C4-2B (cell line): ENCODE measurements at regions not wholly inside any gene's neighbourhood (a gene's known extent, or its start where the extent isn't known, plus 50 kb on each side); places are given as distances from the start of the nearest gene placed in this dataset.

Experiments
- CTCF ChIP-seq: fragments of 450-650 bp; conservative IDR thresholded peaks from 2 replicates; pipeline ENCODE4 v1.5.1; 2017; ENCODE audit warnings: mild to moderate bottlenecking
- ZFX ChIP-seq: fragments of 450-650 bp; IDR thresholded peaks from 2 replicates; pipeline ENCODE4 v1.6.1; 2017

DNA sequence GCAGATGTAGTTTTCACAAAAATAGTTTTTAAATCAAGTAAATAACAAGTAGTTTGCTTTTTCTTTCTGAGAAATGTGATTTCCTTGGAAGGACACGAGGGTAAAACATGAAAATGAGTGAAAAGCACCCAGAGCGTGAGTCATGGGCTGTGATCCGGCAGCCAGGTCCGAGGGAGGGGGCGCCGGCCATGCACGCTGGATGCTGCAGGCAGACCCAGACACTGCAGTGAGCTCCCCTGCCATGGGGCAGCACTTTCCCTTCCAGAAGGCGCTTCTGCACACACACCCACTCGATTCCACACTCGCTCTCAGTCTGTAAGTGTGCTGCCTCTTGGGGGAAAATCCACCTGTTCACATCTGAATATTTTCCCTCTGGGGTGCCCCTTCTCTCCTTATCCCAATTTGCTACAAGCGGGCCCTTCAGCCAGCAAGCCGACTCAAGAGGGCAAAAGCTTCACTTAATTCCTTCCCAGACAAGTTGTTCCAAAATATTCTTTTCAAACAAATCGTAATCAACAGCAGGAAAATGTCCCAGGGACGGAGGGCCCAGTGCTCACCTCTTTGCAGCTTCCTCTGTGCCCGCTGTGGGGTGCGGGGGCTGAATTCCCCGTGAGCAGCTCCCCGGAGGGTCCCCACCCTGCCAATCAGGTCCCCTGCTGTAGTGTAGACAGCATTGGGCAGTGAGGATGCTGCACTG lies 87.0 kb upstream of the ID2 start:
- TF ChIP-seq CTCF (no peak), ZFX (no peak)
